Kidney tubule cell (primary cell): ENCODE measurements at regions not wholly inside any gene's neighbourhood (a gene's known extent, or its start where the extent isn't known, plus 50 kb on each side); places are given as distances from the start of the nearest gene placed in this dataset.

ENCODE experiments used
- DNase-seq: peaks from one replicate; pipeline ENCODE4 v3.0.0-alpha.2; 2018; ENCODE audit warnings: low spot score

DNA sequence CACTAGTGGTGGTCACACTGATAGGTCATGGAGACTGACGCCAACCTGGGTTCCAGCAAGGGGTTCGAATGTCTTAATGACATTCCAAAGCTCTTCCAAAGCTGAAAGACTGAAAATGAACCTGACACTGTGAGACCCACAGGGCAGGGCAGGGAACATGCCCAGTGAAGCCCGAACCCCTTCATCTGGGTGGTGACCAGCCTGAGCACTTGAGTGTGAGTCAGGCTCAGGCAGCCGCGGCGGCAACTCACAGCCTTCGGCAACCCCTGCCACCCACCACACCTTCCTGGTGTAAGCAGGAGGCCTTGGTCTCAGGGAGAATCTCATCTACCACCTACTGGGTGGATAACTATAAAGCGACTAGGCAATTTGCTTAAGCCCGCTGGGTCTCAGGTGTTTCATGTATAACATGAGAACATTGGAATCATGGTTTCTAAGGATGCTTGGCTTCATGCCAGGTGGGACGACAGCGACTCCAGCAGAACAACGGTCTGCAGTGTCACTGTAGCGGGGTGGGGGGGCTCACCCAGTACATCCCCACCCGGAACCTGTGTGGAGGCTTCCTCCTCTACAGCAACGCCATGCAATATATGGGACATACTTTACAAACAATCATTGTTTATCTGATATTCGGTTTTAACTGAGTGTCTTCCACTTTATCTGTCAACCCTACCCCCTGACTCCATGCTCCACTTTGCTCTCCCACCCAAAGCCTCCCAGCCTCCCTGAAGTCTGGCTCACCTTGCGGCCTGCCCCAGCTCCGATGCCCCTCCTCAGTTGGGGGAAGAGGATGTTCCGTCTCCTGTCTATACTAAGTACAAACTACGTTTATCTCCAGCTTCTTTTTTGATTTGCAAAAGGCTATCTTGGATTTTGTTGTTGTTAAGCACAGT, 125.0 kb upstream of the MEF2A start:
- peak; percentile 81 for DNase-seq

GRCh38 chr15:99441444-99441800, 124.4 kb upstream of the MEF2A start:
- no peak for DNase-seq

- peak; percentile 52 for DNase-seq
Observed at GRCh38 chr15:99441871-99442251, 123.9 kb upstream of the MEF2A start.

- peak; percentile 94 for DNase-seq
Observed at GRCh38 chr15:99442252-99442897, 123.4 kb upstream of the MEF2A start.

- DNase-seq, result no peak
Observed at GRCh38 chr15:99443056-99443756, 122.6 kb upstream of the MEF2A start.

DNA sequence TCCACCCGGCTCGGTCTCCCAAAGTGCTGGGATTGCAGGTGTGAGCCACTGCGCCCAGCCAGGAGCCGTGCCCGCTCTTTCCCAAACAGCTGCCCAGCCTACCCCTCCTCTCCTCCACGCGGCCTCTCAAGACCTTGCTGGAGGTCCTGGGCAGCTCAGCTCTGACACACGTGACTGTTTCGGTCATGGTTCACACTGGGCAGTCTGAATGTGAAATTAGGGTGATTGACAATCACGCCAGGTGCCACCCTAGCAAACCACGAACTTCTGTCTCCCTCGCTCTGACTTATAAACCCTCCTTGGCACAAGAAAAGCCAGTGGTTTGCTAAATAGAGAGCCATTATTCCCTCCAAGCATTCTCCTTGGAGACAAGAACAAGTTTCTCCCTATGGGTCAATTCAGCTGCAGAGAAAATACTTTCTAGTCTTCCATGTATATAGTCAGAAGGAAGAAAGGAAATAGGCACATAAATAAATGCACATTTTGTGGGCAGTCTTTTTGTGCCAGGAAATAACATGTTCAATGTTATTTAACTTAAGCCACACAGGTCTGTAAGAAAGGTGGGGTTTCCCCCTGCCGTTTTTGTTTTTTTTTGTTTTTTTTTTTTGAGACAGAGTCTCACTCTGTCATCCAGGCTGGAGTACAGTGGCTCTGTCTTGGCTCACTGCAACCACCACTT, 121.9 kb upstream of the MEF2A start:
- DNase-seq, result peak; percentile 32

DNA sequence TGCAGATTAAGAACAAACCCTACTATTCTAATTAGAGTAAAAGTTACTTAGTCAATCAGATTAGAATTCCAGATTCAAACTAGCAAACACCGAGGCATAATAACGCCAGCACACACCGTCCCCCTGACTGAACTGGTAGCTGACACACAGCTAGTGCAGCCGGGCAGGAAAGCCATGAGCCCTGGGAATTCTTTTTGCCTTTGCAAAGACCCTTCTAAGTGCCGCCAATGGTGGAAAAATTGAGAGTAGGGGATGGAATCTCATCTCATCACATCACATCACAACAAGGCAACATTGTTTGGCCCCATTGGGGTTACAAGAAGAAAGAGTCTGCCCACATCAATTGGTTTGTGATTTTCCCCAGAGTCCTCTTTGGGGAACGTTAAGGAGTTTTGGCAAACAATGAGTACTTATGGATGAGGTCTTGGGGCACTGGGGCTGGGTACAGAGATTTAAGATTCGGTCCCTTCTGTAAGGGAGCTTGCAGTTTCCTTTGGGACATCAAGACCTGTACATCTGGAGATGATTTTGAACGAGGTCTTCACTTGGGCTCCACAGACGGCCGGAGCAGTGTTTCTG, 120.4 kb upstream of the MEF2A start:
- DNase-seq, result no peak

DNA sequence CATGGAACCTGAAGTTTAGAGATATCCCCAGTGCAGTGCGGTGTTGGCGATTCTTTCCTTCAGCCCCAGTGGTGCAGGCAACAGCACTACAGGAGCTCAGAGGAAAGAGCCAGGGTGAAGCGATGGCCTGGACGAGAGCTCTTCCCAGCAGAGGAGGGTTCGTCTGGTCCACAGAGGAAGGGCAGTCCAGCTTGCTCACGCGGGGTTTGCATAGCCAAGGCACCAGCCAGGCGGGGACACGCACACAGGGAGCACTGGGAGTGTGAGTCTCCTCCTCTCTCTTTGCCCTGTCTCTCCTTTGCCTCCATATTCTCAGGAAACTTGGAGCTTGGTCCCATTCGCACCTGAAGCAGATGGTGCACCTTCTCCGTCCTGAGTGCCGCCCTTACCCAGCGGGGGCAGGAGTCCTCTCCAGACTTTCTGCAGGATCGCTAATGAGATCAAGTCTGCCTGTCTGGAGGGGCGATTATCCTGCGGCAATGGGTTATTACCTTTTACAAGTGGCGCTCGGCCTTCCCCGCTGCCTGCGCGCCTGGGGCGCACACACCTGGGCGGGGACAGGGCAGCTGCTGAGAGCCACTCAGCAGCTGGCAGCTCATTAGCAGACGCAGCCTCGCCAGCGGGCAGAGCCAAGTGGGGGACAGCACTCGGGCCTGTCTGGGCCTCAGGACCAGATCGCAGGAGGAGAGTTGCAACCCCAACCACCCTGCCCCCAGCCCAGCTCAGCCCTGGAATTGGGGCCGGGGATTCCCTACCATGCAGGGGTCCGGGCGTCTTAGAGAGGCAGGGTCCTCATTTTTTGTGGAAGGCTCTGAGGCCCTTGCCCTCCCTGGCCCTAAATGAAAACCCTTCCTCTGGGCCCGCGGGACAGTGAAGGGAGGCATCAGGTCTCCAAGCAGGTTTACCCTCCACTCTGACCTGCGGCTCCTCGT, 119.0 kb upstream of the MEF2A start:
- DNase-seq, result no peak

DNA sequence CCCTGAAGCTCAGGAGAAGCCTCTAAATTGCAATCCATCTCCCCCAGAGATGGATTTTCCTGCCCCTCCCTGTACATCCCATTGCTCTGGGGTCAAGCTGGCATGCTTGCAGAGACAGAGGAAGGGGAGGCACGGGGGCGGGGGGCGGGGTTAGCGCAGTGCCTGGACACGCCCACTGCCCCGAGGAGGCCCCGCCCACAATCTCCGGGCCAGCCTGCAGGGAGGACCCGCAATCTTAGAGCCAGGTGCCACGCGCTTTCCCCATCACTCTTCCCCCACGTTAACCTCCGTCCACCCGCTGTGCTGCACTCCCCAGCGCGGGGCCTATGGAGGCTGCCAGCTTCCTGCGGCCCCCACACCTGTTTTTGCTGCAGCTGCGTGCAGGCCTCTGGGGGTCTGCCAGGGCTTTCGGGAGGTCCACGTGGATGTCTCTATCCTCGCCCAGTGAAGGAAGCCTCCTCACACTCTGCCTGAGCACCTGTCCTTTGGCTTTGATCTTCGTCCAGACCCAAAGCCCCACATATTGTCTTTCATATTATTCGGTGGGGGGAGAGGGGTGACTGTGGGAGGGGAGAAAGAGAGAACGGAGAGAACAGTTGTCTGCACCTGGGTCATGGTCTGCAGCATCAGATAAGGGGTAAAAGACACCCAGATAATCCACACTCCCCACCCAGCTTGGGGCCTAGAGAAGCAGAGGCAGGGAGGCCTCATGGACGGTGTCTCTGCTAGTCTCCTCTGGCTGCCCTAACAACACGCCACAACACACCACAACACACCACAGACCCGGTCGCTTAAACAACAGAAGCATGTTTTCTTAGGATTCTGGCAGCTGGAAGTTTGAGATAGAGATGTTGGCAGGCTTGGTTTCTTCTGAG, 118.0 kb upstream of the MEF2A start:
- DNase-seq, result no peak

GRCh38 chr15:99449514-99449913, 116.3 kb upstream of the MEF2A start:
- peak; percentile 28 for DNase-seq

DNA sequence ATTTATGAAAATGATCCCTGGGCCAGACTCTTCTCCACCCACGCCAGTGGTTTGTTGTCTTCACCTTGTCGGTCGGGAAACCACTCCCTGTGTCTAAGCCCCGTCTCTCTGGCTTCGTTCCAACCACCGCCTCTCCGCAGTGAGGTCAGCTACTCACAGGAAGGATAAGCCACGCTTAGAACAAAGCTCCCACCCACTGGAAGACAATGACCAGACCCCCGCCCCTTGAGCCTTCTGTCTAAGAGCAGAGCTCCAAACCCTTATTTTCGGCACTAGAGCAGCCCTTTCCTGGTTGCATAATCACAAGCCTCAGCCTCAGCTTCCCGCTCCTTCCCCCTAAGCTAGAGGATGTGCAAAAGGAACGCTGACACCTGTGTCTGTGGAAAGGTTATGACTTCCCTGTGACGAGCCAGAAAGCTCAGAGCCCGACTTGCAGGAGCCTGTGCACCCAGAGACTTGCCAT, 114.9 kb upstream of the MEF2A start:
- DNase-seq, result peak; percentile 65

DNA sequence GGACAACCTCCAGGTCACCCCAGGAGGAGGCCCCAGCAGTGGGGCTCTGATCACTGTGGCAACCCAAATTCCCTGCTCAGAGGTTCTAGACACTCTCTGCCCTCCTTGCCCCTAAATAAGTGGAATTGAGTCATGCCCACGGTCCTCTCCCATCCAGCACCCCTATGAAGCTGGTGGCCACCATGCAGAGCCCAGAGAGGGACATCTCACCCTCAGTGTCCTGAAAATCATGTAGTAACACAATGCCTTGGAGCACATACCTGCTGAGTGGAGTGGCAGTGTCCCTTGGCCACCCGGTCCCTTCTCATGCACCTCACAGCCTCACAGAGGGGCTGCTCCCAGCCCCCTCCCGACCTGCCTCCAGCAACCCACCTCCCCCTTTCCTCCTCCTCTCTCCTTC, 114.3 kb upstream of the MEF2A start:
- no peak for DNase-seq

DNA sequence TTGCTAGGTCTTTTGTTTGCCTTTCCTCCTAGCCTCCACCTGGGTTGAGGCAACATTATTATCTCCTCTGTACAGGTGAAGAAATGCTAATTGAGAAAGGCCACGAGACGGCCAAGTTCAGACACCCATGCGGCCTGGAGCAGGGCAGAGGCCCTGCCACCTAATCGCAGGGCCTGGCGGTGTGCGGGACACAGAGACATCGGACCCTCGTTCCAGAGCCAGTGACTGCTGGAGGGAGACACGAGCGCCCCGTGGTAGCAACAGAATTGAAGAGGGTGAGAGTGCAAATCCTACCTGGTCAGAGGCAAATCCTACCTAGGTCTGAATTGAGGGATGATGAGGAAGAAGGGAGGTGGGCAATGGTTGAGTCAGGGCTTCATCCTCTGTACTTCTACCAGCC, 113.8 kb upstream of the MEF2A start:
- DNase-seq, result no peak

DNA sequence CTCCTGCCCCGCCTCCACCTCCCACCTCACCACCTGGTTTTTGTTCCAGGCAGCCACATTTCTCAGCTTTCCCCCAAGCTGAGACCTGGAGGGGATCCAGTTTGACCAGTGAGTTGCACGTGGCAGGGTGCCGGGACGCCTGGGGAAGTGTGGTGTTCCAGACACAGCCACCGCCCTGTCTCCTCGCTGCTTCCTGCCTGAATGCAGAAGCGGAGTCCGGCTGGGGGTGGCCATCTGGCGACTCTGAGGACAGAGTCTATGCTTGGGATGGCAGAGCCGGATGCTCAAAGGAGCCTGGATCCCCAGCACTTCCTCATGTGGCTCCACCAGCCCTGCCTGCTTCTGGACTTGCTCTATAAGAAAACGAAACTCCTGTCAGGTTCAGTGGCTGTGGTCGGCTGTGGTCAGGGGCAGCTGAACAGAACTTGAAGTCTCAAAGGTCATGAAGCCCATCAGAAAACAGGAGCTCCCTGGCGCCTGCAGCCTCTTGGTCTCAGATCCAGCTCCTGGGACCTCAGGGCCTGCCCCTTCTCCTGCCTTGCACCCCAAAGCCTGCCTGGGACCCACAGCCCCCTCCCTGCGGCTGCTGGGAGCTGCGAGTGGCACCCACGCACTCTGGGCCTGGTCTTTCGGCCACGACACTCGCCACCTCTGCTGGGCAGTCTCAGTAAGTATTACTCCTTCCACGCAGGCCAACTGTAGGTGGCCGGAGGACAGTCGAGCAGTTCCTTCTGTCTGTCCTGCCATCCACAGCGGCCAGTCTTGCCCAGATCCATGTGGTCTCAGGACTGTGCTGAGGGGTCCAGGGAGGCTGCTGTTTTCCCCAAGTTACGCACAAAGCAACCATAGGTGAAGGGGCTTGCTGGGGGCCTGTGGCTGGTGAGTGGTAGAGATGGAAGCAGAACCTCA, 112.8 kb upstream of the MEF2A start:
- DNase-seq, result peak; percentile 65

- no peak for DNase-seq
Observed at GRCh38 chr15:99453637-99454030, 112.2 kb upstream of the MEF2A start.

DNA sequence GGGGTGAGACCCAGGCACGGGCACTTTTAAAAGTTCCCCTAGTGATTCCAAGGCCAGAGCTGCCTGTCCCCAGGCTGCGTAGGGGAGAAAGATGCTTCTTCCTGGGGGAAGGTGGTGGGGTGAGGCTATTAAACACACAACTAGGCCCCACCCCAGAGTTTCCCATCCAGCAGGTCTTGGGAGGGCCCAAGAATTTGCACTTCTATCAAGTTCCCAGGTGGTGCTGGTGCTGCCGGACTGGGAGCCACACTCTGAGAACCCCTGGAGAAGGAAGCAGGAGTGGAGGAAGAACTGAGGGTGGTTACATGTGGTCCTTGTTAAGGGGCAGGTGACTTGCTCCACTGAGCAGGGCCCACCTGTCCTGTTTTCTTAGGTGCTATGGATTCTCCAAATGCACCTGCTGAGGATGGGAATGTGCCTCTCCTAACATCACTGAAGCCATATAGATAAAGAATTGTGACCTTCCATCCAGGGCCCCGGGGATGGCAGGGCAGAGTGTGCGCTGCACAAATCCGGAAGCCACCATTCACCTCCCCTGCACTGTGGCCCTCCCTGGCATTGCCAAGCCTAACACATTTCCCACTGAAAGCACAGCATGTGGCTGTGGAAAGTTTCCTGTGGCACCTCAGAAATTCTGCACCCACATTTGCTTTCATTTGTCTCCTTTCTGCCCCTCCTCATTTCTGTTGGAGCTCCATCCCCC, 111.5 kb upstream of the MEF2A start:
- no peak for DNase-seq

GRCh38 chr15:99454941-99455788, 110.6 kb upstream of the MEF2A start:
- peak; percentile 96 for DNase-seq
